HG03060 (cell line): ENCODE measurements at regions not wholly inside any gene's neighbourhood (a gene's known extent, or its start where the extent isn't known, plus 50 kb on each side); places are given as distances from the start of the nearest gene placed in this dataset.

Source experiments
- ATAC-seq: cut with Tn5 transposase; IDR thresholded peaks from one replicate; pipeline ENCODE4 v1.9.1; 2021; ENCODE audit warnings: low read depth, moderate number of reproducible peaks; ENCODE audit not compliant: unreplicated experiment

DNA sequence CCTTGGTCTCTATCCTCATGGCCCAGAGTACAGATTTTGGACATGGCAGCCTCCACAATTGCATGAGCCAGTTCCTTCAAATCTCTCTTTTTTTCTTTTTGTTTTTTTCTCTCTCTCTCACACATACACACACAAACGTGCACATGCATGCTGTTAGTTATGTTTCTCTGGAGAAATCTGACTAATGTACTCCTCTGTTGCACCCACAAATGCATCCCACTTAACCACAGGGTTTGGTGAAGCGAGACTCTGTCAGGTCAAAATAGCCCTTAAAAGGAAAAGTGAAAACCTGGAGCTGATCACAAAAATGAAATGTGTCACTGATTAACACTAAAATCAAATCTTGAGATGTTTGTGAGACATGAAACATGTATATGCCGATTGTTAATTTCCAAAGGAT lies 374.6 kb upstream of the ARGLU1 start:
- peak; percentile 83 for ATAC-seq

DNA sequence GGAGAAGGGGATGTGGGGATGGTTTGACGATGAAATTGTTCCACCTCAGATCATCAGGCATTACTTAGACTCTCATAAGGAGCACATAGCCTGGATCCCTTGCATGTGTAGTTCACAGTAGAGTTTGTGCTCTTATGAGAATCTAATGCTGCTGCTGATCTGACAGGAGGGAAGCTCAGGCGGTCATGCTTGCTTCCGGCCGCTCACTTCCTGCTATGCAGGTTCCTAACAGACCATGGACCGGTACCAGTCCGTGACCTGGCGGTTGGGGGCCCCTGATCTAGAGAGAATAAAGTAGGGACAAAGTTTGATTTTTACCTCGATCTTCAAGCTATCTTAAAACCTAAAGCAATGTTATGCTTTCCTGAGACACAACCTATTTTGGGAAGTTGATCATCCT lies 373.8 kb upstream of the ARGLU1 start:
- no peak for ATAC-seq

DNA sequence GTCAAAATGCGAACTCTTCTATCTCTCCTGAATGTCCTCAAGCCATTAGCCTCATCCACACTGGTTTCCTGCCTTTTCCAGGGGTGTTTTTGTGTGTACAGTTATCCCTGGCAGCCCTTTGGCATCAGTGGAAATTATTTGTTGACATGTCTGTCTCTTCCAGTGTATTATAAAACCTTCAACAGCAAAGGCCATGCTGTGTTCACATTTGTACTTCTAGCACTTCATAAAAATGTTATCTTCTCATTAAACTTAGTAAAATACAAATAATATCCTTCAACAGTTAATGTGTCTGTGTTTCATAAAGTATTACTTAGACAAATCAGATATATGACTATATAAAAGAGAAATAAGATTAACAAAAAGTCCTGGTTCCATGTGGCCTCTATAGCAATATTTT lies 359.5 kb upstream of the ARGLU1 start:
- ATAC-seq, result no peak

DNA sequence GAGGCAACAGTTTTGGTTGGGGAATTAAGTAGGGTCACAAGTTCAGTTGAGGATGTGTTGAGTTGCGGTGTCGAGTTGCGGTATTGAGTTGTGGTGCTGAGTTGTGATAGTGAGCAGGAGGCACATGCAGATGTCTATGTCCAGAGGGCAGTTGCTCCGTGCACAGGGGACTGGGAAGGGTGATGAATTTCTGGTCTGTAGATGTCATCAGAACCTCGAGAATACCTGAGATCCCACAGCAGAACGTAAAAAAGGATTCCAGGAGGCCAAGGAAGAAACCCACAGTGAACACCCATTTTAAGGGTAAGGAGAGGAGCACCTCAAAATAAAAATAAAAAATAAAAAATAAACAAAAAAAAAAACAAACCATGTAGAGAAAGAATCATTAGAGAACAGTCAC lies 354.4 kb upstream of the ARGLU1 start:
- ATAC-seq, result no peak

DNA sequence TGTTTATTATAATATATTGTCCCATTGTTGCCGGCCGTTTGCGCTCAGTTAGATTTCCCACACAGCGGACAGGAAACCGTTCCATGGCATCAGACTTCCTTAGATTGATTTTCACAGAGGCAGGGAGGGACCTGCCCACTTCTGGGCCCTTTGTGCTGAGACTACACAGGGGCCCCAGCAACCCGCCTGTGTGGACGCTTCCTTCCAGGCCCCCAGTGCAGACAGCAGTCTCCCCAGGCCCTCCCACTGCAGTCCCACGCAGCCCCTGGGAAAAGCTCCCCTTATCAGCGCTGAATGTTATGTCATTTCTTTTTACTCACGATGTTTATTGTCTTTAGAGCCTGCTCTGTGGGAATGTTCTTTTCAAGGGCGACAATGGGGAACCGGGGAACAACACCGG lies 351.7 kb upstream of the ARGLU1 start:
- ATAC-seq, result no peak

DNA sequence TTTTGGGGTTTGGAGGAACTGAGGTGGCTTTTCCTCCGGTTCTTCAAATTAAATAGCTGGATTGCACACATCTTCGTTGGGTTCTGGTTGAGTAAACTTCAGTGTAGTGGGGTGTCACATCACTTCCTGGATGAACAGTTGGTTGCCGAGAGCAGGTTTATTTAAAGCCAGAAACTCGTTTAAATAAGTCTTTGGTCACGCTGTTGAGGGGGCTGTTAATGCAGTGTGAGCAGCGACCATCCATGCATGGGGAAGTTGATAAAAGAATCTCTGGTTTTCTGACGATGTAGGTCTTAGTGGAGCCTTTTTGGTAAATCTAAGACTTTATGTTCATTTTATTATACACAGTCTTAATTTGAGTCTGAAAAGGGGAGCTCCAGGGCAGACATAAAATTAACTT lies 351.2 kb upstream of the ARGLU1 start:
- ATAC-seq, result peak; percentile 46

DNA sequence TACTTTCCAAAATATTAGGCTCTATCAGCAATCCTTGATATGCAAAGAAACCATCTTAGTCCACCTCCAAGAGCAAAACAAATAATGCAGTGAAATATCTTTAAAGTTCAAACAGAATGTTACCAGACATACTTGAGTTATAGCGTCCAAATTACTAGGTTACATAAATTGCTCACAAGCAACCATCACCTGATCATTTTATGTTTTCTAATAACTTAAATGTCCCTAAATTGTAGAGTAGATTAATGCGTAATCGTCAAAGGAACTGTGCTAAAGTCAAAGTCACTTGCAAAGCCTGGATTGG lies 350.6 kb upstream of the ARGLU1 start:
- ATAC-seq, result no peak

DNA sequence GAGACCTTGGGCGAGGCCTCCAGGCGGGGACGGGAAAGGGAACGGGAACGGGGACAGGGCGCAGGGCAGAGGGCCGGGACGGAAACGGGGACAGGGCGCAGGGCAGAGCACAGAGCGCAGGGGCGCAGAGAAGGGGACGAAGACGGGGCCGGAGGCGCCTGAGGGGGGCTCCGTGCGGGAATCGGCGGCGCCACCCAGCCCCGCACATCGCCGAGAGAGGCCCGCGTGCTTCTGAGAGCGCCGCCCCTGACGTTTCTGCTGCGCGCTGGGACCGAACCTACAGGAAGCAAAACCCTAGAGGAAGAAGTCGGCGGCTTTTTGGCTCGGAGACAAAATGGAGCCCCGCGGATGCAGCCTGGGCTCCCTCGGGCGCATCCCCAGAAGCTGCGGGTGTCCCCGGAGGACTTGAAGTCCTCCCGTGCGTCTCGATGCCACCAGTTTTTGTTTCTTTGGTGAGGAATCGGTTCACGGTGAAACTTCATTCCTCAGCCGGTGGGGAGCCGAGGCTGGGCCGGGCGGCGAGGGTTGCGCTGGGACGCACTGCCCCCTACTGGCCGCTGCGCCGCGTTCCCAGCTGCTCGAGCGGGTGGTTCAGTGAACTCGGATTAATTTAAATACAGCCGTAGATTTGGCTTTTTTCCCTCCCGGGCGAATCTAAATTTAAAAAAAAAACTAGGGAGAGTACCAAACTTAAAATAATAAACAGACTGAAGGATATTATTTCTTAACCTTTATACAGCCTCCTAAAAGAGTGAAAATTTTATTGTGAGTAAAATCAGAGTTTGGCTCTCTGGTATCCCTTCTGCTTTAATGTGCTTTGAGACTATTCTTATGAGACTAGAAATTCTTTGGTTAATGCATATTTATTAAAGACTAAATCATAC lies 350.0 kb upstream of the ARGLU1 start:
- ATAC-seq, result peak; percentile 80

DNA sequence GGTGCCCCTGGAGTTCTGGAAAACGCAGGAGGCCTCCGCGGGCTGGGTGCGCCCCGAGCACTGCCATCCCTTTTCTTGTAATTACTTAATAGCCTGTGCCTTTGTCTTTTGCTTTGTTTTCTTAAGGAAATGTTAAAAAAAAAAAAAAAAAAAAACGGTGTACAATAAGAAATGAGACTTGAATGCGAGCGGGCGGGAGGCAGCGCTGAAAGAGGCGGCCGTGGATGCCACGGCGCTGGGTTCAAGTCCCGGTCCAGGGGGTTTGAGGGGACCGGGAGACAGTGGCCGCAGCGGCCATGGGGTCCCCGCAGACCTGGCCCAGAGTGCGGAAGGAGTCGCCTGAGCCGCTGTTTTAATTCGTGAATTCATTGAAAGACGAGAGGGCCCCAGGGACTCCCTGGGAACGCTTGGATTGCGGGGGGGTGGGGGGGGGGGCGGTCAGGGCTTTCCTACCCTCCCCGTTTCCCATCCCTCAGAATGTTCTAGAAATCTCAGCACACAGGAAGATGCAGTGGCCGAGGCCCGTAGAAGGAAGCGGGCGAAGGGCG lies 349.2 kb upstream of the ARGLU1 start:
- no peak for ATAC-seq

DNA sequence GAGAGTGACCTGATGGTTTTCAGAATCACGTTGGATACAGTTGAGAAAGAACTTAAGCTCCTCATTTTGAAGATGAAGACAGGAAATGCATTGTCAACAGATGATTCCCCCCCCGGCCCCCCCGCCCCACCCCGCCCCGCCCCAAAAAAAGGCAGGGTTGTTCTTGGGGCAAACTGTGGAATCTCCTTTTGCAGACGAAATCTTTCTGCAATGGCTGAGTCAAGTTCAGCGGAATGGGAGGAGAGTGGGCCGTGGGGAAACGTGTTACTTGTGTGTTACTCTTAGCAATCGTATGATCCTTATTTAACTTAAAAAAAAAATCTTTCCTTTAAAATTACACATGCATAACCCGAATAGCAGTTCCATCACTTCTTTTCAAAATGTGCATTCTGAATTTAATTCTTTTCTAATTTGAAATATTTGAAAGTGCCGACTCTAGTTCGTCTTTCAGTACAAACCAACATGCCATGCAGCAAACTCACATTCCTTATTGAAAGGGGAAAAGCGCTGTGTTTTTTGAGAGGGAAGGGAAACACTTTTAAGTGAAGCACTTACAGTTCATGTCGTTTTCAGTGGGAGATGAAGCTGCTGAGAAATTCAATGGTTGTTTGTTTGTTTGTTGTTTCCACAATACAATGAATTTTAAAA lies 348.5 kb upstream of the ARGLU1 start:
- ATAC-seq, result no peak

DNA sequence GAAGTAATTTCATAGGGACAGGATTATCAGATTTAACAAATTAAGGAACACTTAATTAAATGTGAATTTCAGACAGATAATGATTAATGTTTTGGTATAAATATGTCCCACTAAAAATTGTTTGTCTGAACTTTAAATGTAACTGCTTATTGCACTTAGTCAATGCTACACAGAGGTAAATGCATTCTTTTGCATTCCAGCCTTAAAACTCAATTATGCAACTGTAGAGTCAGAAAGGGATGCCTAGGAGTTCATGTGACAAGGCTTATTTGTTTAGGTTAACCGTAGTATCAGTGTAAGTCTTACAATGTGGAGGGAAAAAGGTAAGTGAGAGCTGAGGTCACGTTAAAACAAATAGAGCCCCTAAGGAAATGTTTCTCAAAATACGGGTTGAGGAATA lies 347.2 kb upstream of the ARGLU1 start:
- no peak for ATAC-seq

DNA sequence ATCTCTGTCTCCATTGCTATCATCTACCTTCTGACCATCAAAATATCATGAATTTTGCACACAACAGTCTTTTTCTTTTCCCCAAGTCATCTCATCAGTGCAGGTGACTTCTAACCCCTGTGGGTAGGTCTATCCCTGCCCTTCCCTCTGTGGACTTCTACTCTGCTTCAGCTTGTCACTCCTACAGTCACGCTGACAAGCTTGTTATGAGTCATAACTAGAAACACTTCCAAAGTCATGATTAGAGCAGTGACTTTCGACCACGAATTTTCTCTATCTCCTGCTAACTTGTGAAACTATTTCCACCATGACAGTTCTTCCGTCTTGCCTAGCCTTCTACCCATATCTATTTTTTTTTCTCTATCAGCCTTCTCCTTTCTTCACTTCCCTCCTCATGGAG lies 343.7 kb upstream of the ARGLU1 start:
- ATAC-seq, result no peak

DNA sequence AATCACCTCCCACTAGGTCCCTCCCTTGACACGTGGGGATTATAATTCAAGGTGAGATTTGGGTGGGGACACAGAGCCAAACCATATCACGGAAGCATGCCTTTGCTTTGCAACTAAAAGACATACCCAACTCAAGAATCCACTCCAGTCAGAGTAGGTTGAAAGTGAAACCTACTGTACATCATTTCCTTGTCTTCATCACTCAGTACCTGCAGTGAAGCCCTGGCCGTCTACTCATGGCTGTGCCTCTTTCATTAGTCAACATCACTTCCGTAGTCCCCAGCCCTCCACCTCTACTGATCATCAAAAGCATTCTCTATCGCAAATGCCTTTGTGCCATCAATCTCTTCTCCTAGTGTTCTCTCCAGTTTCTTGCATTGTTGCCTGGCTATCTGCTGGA lies 343.1 kb upstream of the ARGLU1 start:
- ATAC-seq, result no peak

DNA sequence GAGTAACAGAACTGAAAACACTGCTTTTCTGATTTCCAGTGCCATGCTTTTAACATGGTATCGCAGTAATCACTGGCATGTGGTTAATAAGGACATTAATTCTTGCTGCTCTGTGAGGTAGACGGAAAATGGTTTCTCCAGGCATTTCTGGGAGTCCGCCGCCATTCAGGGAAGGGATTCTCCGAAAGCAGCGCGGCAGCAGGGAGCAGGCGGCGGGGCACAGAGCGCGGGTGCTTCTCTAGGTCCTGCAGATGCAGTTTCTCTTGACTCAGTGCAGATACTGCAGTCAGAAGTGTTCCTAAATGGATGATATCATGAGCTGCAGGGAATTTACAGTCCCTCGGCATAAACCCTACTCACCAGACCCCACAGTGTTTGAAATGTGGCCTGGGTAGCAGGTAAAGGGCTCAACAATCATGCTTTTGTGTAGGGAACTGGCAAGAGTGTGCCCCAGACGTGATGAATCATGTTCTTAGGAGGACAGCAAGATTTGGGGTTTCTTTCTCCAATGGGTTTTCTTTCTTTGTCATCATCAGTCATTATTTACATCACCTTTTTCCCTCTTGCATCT lies 338.6 kb upstream of the ARGLU1 start:
- ATAC-seq, result no peak

DNA sequence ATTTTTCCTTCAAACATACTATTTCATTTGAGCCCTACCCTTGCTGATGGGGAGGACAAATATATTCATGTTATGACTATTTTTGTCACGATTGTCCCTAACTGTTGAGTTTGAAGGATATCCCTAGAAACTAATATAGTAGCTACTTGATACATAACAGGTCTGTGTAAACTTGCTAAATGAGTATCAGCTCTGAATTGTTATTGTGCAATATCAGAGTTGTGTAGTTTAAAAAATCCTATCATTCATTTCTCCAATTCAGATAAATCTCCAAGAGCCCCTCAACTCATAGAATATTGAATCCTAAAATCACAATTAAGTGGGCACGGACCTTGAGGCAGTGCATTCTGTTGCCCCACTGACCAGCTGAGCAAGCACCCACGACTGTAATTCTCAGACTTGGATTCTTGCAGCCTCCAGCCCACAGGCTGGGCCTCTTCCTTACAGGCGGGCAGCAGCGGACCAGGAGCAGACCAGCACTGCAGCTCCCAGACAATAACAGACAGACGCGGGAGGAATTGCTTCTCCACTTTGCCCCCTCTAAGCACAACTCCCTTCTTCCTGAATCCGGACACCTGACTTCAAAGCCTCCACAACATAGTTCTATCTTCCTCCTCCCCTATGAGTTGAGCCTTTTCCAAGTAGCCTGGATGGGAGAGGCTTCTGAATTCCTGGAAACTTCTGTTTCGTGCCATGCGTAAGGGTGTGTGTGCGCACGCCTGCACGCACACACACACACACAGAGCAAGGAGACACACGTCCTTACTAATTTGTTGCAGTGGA lies 337.6 kb upstream of the ARGLU1 start:
- ATAC-seq, result no peak

DNA sequence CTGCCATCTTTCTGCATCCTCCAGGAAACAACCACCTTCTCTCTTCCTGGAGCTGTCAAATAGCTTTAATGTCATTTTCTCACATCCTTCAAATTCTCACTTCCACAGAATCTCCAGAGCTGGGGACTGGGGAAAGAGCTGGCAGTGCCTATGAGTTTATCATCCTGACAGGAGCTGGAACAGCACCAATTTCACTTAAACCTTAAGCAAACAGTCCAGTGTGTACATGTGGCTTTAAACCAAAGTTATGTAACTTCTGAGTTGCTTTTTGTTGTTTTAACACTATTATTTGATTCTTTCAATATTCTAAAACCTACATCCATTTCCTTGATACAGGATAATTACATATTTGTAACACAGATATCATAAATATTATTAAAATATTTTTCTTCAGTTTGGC lies 331.5 kb upstream of the ARGLU1 start:
- ATAC-seq, result no peak

DNA sequence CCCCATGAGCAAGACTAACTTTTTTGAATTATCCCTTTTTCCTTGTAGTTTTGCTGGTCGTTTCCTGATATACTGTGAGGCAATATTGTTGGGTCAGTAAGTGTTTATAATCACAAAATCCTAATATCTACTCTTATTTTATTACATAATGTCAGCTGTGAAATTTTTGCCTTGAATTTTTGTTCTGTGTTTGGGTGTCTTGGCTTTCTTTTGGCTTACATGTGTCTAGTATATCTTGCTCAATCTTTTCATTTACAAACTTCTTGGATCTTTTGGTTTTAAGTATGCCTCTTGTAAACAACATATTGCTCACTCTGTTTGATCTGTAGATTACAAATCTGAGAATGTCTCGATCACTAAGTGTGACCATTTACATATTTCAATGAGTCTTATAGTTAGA lies 330.3 kb upstream of the ARGLU1 start:
- no peak for ATAC-seq

DNA sequence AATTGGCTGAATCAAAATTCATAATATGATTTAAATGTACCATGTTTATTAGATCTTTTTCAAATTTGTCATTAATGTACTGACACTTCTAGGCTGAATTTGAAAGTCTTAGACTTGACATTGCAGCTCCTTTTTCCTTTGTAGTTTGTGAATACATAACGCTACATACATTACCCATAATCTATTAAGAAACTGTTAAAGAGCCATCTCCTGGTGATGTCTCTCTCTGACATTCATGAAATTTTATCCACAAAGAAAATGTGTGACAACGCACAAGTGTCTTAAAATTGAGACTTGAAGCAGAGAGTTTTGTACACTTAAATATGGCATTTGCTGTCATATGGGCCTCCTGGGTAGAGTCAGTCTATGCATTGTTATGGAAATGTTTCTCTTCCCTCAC lies 320.2 kb upstream of the ARGLU1 start:
- ATAC-seq, result no peak

DNA sequence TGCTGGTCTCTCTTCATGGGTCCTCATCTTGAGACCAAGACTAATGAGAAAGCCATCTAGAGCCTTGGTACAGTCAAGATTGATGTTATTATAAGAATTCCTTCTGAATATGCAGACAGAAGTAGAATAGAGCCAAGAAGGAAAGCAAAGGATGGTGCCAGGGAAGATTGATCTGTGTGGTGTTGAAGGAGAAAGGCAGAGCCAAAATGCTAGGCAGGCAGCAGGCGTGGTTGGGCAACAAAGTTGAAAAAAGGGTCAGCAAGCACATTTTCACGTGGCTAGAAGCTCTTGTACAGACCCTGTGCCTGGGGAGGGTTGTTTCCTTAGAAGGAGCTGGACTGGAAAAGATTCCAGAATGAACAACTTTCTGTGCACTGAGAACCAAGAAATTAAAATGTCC lies 319.7 kb upstream of the ARGLU1 start:
- ATAC-seq, result no peak

DNA sequence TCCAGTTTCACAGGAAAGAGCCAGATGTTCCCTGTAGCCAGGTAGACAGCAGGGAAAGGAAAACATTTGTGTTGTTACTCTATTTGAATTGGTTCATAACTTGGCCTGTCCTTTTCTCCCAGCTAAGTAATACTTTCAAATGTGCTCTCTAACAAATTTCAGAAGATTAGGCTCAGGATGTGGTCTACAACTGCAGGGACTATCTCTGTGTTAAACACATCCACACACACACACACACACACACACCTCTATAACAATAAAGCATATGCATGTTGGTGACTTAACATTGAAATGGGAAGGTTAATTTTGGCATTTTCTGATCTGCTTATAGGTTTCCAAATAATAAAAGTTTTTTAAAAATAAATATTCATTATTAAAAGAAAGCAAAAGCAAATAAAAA lies 316.0 kb upstream of the ARGLU1 start:
- ATAC-seq, result no peak

DNA sequence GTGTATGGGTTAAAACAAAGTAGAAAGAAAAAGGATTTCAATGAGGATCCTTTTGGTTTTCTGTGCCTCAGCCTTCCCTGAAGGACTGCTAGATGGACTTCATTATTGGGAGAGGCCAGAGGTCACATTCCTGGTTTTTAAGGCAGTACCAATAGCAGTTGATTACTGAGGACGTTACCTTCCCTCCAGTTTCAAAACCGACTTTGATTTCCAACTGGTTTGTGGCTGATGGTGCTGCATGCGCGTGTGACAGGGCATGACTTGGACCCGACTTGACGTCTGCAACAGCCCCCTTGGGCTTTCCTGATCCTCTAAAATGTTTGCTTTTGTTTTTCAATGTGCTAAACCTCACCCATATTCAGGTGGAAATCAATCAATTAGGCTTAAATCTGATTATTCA lies 314.3 kb upstream of the ARGLU1 start:
- ATAC-seq, result no peak
